Suprapubic skin (tissue), 4 donors: ENCODE measurements at regions not wholly inside any gene's neighbourhood (a gene's known extent, or its start where the extent isn't known, plus 50 kb on each side); places are given as distances from the start of the nearest gene placed in this dataset.

Experiments
- DNase-seq, 2 donors: peaks; one replicate each; pipeline ENCODE4 v3.0.0-alpha.2; 2019; ENCODE audit warnings: low spot score in 2 of 2
- H3K27ac ChIP-seq: fragments of 200-600 bp; sonication (generic); one replicate; pipeline ENCODE4 v1.5.1; 2019
- H3K27me3 ChIP-seq: fragments of 200-600 bp; sonication (generic); one replicate; pipeline ENCODE4 v1.5.1; 2019
- H3K36me3 ChIP-seq: fragments of 200-600 bp; sonication (generic); one replicate; pipeline ENCODE4 v1.5.1; 2019
- H3K4me1 ChIP-seq: fragments of 200-600 bp; sonication (generic); one replicate; pipeline ENCODE4 v1.5.1; 2019
- H3K4me3 ChIP-seq: fragments of 200-600 bp; sonication (generic); one replicate; pipeline ENCODE4 v1.5.1; 2019; ENCODE audit warnings: mild to moderate bottlenecking
- H3K9me3 ChIP-seq: fragments of 200-600 bp; sonication (generic); one replicate; pipeline ENCODE4 v1.5.1; 2019
- EP300 ChIP-seq: sonication (generic); formaldehyde crosslinking; IDR thresholded peaks from one replicate; pipeline ENCODE4 v1.6.1; 2017; ENCODE audit warnings: antibody characterized with exemption
- POLR2A ChIP-seq, 2 donors: fragments of 450-650 bp; IDR thresholded peaks; one replicate each; pipeline ENCODE4 v1.6.1; 2017; ENCODE audit warnings: antibody characterized with exemption in 2 of 2, mild to moderate bottlenecking in 2 of 2, moderate library complexity in 2 of 2
- POLR2AphosphoS5 ChIP-seq, 3 donors: sonication (generic); formaldehyde crosslinking; IDR thresholded peaks; one replicate each; pipeline ENCODE4 v1.6.1; 2017; ENCODE audit warnings: antibody characterized with exemption in 3 of 3
- WGBS: methylation state at CpG from one replicate; pipeline ENCODE4 v1.1.5; 2018; 5-methylcytosine and 5-hydroxymethylcytosine counted together
- TF ChIP-seq, protein P1 (sequence below), 2 donors: fragments of 200-600 bp in 1 of 2; fragments of 450-650 bp in 1 of 2; sonication (generic) in 1 of 2; IDR thresholded peaks; one replicate each; pipeline ENCODE4 v1.5.1; 2016 to 2019; ENCODE audit warnings: antibody characterized with exemption in 2 of 2, mild to moderate bottlenecking in 1 of 2, moderate library complexity in 1 of 2

DNA sequence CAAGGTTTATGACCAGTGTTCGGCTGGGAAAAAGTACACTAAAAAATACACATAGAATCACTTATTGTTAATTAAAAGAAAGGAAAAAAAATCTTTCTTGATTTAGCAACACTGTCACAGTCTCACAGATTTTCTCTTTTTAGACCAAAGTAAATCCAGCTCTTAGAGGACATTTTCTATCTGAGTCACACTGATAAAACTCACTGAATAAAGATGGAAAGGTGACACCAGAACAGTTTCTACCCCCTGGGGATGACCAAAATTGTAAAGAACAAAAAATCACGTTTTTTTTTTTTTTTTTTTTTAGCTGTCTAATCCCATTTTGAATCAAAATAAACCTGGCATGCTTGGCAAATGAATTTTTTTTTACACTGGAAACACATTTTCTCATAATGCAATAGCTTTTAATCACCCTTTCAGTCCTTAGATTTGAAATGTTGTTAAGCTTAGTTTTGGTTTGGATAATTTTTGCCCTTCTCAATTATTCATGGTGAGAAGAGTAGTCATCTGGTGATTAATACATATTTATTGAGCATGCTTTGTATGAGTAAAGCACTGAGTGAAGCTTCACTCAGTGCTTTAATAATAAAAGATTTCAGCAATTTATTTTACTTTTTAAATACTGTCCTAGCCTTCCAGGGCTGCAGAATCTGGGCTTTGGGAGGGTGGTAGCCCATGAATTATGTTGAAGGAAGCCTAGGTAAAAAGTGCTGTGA lies 886.3 kb downstream of the SLC4A3 start:
- no peaks in the 10 kb centered on the region for H3K9me3 ChIP-seq
- no peak for TF ChIP-seq POLR2AphosphoS5 (IDR thresholded peaks at IDR 0.05)
- TF ChIP-seq POLR2A (IDR thresholded peaks at IDR 0.05): no peak
- TF ChIP-seq, protein P1, sequence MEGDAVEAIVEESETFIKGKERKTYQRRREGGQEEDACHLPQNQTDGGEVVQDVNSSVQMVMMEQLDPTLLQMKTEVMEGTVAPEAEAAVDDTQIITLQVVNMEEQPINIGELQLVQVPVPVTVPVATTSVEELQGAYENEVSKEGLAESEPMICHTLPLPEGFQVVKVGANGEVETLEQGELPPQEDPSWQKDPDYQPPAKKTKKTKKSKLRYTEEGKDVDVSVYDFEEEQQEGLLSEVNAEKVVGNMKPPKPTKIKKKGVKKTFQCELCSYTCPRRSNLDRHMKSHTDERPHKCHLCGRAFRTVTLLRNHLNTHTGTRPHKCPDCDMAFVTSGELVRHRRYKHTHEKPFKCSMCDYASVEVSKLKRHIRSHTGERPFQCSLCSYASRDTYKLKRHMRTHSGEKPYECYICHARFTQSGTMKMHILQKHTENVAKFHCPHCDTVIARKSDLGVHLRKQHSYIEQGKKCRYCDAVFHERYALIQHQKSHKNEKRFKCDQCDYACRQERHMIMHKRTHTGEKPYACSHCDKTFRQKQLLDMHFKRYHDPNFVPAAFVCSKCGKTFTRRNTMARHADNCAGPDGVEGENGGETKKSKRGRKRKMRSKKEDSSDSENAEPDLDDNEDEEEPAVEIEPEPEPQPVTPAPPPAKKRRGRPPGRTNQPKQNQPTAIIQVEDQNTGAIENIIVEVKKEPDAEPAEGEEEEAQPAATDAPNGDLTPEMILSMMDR (IDR thresholded peaks at IDR 0.05): no peak
- TF ChIP-seq EP300: no peak
- H3K27me3 ChIP-seq: no peaks in the 10 kb centered on the region
- no peak overlapping the region for H3K4me3 ChIP-seq
- H3K4me1 ChIP-seq: no peaks in the 10 kb centered on the region
- no peaks in the 10 kb centered on the region for H3K36me3 ChIP-seq
- 52% methylated on average over 2 of the region's 2 CpGs for WGBS
- no peak overlapping the region for H3K27ac ChIP-seq
- DNase-seq: no peak

DNA sequence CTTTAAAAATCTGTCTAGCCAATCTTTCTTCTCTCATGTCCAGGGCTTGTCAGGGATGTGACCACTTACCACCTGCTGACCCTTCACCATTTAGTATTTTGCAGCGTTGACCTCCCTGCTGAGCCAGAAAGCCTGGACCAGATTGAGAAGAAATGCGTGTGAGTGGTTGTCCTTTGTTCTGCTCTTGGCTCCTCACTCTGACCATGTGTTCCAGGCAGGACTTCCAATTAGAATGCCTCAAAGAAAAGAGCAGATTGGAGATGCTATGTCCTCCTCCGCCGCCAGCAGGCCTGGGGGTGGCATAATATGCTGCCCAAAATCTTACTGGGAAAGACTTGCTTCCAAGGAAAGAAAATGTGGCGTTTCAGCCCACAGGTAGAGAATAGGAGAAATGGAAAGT lies 894.1 kb downstream of the SLC4A3 start:
- H3K4me1 ChIP-seq: no peaks in the 10 kb centered on the region
- no peak overlapping the region for H3K4me3 ChIP-seq
- TF ChIP-seq, protein P1 (IDR thresholded peaks at IDR 0.05): no peak
- TF ChIP-seq EP300 (no peak), POLR2A (IDR thresholded peaks at IDR 0.05) (no peak), POLR2AphosphoS5 (IDR thresholded peaks at IDR 0.05) (no peak)
- H3K27ac ChIP-seq: no peak overlapping the region
- no peaks in the 10 kb centered on the region for H3K36me3 ChIP-seq
- H3K27me3 ChIP-seq: no peaks in the 10 kb centered on the region
- 83% methylated on average over 5 of the region's 5 CpGs for WGBS
- H3K9me3 ChIP-seq: no peaks in the 10 kb centered on the region
- DNase-seq: no peak

DNA sequence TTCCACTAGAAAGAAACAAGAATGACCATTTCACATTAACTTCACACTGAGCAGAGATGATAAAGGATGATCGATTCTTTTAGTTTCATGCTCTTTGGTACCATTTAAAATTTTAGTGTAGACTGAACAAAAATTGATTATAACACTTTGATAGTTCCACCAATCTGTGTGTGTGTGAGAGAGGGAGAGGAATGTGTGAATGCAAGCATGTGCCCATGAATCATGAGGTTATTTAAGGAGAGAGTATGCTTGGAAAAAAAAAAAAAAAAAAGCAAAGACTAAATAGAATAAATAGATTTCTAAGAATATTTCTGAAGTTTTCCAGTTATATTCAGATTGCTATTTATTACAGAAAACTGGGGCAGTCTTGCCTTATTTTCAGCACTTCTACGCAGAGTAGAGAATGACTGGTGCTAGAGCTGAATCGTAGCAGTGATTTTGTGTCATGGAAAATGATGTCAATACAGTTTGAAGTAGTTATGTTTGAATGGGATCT lies 900.8 kb downstream of the SLC4A3 start:
- TF ChIP-seq, protein P1 (IDR thresholded peaks at IDR 0.05): no peak
- TF ChIP-seq POLR2A (IDR thresholded peaks at IDR 0.05): no peak
- no peak for TF ChIP-seq EP300
- TF ChIP-seq POLR2AphosphoS5 (IDR thresholded peaks at IDR 0.05): no peak
- no peak overlapping the region for H3K27ac ChIP-seq
- H3K9me3 ChIP-seq: no peaks in the 10 kb centered on the region
- 75% methylated on average over 3 of the region's 3 CpGs for WGBS
- no peaks in the 10 kb centered on the region for H3K4me1 ChIP-seq
- no peak overlapping the region for H3K4me3 ChIP-seq
- no peaks in the 10 kb centered on the region for H3K36me3 ChIP-seq
- H3K27me3 ChIP-seq: no peaks in the 10 kb centered on the region
- no peak for DNase-seq

DNA sequence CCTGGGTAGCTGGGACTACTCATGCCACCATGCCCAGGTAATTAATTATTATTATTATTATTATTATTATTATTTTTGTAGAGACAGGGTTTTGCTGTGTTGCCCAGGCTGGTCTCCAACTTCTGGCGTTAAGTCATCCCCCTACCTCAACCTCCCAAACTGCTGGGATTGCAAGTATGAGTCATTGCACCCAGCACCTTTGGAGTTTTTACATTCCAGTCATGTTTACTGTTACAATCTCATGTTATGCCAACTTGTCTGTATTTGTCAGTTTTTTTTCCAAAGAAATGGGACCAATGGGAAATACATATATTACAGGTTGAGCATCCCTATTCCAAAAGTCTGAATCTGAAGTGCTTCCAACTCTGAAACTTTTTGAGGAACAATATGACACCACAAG lies 903.8 kb downstream of the SLC4A3 start:
- no peaks in the 10 kb centered on the region for H3K27me3 ChIP-seq
- 72% methylated on average over 1 of the region's 1 CpG for WGBS
- no peaks in the 10 kb centered on the region for H3K36me3 ChIP-seq
- DNase-seq: no peak
- H3K27ac ChIP-seq: no peak overlapping the region
- no peak overlapping the region for H3K4me3 ChIP-seq
- no peaks in the 10 kb centered on the region for H3K9me3 ChIP-seq
- no peaks in the 10 kb centered on the region for H3K4me1 ChIP-seq
- TF ChIP-seq EP300 (no peak), POLR2A (IDR thresholded peaks at IDR 0.05) (no peak), POLR2AphosphoS5 (IDR thresholded peaks at IDR 0.05) (no peak)
- TF ChIP-seq, protein P1 (IDR thresholded peaks at IDR 0.05): no peak

DNA sequence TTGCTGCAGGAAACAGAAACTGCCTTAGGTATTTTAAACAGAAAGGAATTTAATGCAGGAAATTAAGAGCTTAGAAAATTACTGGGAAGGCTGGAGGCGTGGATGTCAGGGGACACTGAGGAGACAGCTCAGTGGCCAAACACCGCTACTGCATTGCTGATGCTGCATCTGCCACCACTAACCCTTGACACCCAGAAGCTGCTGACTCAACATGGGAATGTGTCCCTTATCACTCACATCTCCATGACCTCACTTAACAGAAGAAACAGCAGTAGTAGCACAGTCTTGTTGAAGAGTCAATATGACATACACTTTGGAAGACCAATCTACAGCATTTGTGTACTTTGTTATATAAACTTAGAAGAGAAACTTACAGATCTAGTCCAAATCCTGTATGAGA lies 906.1 kb downstream of the SLC4A3 start:
- TF ChIP-seq, protein P1 (IDR thresholded peaks at IDR 0.05): no peak
- TF ChIP-seq POLR2AphosphoS5 (IDR thresholded peaks at IDR 0.05) (no peak), EP300 (no peak), POLR2A (IDR thresholded peaks at IDR 0.05) (no peak)
- Histone ChIP-seq H3K36me3 (no peaks in the 10 kb centered on the region), H3K27me3 (no peaks in the 10 kb centered on the region), H3K27ac (no peak overlapping the region), H3K9me3 (no peaks in the 10 kb centered on the region), H3K4me3 (no peak overlapping the region), H3K4me1 (no peaks in the 10 kb centered on the region)
- DNase-seq: no peak
- 60% methylated on average over 2 of the region's 2 CpGs for WGBS
